ENCODE measurements at regions not wholly inside any gene's neighbourhood (a gene's known extent, or its start where the extent isn't known, plus 50 kb on each side); places are given as distances from the start of the nearest gene placed in this dataset.

- no peak for TF ChIP-seq CTCF (IDR thresholded peaks at IDR 0.05)
- H3K4me3 ChIP-seq = peak overlapping the region; percentile 49
- DNase-seq (ENCODE audit: low spot score) = no peak
- H3K27ac ChIP-seq = no peak overlapping the region
These were observed 71.4 kb upstream of the NHSL1 start for GRCh38 chr6:138570725-138571029.

GRCh38 chr6:138571181-138571580 is 71.9 kb upstream of the NHSL1 start:
- Histone ChIP-seq H3K27ac (no peak overlapping the region), H3K4me3 (peak overlapping the region; percentile 49)
- no peak for DNase-seq (ENCODE audit: low spot score)
- no peak for TF ChIP-seq CTCF (IDR thresholded peaks at IDR 0.05)

- DNase-seq (ENCODE audit: low spot score) = no peak
- TF ChIP-seq CTCF (IDR thresholded peaks at IDR 0.05) = no peak
- Histone ChIP-seq H3K4me3 (peak overlapping the region; percentile 49), H3K27ac (no peak overlapping the region)
These were observed 72.4 kb upstream of the NHSL1 start for GRCh38 chr6:138571585-138572166.

GRCh38 chr6:138572167-138572875 is 73.0 kb upstream of the NHSL1 start:
- Histone ChIP-seq H3K27ac (peak overlapping the region in 1 of 2 donors; percentile 6), H3K4me3 (peak overlapping the region; percentile 49)
- no peak for TF ChIP-seq CTCF (IDR thresholded peaks at IDR 0.05)
- DNase-seq (ENCODE audit: low spot score) = peak; percentile 77

- no peak for DNase-seq (ENCODE audit: low spot score)
- TF ChIP-seq CTCF (IDR thresholded peaks at IDR 0.05) = no peak
- no peak overlapping the region for H3K4me3 ChIP-seq
- no peak overlapping the region for H3K27ac ChIP-seq
These were observed 73.6 kb upstream of the NHSL1 start for GRCh38 chr6:138572885-138573284.

GRCh38 chr6:138575257-138575656 is 76.0 kb upstream of the NHSL1 start:
- no peak overlapping the region for H3K27ac ChIP-seq
- H3K4me3 ChIP-seq = no peak overlapping the region
- DNase-seq (ENCODE audit: low spot score) = no peak
- TF ChIP-seq CTCF (IDR thresholded peaks at IDR 0.05) = no peak

- H3K4me3 ChIP-seq = no peak overlapping the region
- no peak for TF ChIP-seq CTCF (IDR thresholded peaks at IDR 0.05)
- H3K27ac ChIP-seq = no peak overlapping the region
- no peak for DNase-seq (ENCODE audit: low spot score)
These were observed 77.0 kb upstream of the NHSL1 start for GRCh38 chr6:138576313-138576712.
